NCI-H2227 (cell line): ENCODE measurements at regions not wholly inside any gene's neighbourhood (a gene's known extent, or its start where the extent isn't known, plus 50 kb on each side); places are given as distances from the start of the nearest gene placed in this dataset.
"Not testable (repeated sequence)": the region's sequence is repeated elsewhere in the genome, so short reads cannot be mapped to it uniquely, and the experiment has no call there.

Source experiments
- DNase-seq: peaks from one replicate; lab custom pipeline; 2025; ENCODE audit not compliant: unreplicated experiment; lab: John Stamatoyannopoulos, UW

DNA sequence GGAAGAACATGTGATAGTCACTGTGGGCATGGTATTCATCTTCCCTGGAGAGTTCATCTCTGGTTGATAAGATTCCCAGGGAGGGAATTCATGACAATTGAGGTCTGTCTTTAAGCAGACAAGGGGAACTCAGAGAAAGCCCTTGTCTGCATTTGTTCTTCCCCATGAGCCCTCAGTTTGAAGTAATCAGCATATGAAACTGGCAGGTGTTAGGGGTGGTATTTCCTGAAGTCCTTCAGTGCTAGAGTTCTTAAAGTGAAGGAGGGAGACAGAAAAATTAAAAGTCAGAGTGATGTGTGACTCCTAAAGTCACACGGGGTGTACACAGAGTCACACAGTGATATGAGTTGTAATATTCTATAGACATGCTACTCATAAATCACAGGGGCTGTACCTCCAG, 60.6 kb upstream of the SYK start:
- no peak for DNase-seq

GRCh38 chr9:90737742-90738141, 63.9 kb upstream of the SYK start:
- DNase-seq = no peak

DNA sequence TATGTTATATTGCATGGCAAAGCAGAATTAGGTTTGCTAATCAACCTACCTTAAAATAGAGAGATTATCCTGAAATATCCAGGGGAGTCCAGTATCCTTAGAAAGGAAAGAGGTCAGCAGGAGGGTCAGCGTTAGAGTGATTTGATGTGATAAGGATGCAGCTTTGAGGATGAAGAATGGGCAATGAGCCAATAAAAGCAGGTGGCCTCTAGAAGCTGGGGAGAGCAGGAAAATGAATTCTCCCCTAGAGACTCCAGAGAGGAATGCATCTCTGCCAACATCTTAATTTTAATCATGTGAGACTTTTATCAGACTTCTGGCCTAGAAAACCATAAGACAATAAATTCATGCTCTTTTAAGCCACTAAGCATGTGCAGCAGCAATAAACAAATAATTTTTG, 65.7 kb upstream of the SYK start:
- peak; percentile 7 for DNase-seq

GRCh38 chr9:90734631-90735030, 67.0 kb upstream of the SYK start:
- DNase-seq = no peak

- no peak for DNase-seq
These were observed 72.3 kb upstream of the SYK start for GRCh38 chr9:90729351-90729750.

DNA sequence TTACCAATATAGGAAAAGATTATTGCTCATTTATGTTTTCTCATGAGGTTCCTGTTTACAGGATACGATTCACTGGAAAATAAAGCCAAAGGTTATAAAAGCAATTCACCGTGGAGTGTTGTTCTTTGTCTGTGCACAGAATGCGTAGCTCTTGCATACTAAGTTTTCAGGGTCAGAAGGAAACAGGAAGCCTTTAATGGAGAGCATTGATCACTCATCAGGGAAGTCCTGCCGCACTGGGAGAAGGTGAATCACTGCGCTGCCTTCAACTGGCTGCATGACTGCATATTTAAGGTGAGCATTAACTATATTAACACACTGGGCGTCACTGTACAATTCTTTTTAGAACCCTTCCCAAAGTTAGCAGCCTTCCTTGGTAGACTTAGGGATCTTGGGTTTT, 74.1 kb upstream of the SYK start:
- no peak for DNase-seq

DNA sequence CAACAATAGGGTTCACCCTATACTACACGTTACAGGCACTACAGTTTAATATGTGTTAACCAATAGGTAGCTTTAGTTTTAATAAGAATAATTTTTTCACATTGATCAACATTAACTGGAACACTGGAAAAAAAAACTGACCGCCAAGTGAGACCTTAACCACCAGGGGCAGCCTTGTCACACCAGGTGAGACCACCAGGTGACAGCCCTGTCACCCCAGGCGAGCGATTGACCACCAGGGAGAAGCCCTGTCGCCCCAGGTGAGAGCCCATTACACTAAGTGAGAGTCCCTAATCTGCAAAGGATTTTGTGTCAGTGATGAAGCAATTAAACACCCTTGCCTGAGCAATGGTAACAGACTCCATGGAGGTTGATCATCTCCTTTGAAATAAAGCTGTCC, 75.4 kb upstream of the SYK start:
- no peak for DNase-seq

GRCh38 chr9:90724880-90725279, 76.7 kb upstream of the SYK start:
- no peak for DNase-seq

DNA sequence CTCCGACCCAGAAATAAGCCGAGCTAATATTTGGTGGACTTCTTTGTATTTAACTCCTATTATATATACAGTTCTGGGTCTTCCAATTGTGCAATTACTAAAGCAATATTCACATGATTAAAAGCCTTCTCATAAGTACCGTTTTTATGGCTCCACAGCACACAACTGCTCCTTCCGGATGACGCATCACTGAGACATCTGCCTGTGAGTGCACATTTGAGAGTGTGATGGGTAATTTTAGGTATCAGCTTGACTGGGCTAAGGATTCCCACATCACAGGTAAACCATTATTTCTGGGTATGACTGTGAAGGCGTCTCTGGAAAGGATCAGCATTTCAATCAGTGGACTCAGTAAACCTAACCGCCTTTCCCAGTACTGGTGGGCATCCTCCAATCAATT, 77.5 kb upstream of the SYK start:
- DNase-seq = no peak

DNA sequence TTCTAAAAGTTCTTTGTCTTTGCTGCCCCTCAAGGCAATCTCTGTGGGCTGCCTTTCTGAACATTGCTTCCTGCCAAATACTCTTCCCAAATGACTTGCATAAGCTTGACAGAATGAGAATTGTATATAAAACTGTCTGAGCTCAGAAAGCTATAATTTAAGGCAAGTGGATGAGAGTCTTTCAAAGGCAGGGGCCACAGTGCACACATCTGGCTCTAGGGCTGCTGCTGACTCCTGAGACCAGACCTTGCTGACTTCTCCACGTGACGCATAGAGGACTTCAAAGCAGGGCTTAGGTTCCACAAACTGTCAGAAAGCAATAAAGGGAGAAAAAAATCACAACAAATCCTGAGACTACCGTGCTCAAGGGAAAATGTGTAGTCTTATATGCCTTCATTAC, 79.4 kb upstream of the DIRAS2 start:
- peak; percentile 76 for DNase-seq

DNA sequence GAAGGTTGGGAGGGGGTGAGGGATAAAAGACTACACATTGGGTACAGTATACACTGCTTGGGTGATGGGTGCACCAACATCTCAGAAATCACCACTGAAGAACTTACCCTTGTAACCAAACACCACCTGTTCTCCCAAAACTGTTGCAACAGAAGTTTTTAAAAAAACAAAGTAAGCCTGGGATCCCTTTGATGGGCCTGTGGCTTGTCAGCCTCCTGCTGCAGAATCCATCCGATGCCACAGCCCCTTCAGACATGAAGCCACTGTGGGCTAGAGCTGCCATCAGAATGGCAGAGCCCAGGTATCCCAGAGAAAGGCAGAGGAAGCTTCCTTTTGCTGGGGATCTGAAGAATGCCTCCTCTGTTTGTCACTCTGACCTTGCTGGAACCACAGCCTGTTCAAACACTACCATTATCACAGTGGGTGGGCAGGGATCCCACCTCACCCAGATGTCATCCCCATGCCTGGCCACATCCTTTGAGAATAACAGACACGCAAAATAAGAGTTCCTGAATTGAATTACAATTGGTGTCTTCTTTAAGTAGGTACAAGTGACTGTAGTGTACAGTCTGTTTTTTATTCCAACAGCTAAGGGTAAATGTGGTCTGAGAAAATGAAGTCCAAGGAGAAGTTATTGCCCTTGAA, 78.1 kb upstream of the DIRAS2 start:
- DNase-seq = peak; percentile 64

GRCh38 chr9:90706230-90706629, 63.6 kb upstream of the DIRAS2 start:
- no peak for DNase-seq

DNA sequence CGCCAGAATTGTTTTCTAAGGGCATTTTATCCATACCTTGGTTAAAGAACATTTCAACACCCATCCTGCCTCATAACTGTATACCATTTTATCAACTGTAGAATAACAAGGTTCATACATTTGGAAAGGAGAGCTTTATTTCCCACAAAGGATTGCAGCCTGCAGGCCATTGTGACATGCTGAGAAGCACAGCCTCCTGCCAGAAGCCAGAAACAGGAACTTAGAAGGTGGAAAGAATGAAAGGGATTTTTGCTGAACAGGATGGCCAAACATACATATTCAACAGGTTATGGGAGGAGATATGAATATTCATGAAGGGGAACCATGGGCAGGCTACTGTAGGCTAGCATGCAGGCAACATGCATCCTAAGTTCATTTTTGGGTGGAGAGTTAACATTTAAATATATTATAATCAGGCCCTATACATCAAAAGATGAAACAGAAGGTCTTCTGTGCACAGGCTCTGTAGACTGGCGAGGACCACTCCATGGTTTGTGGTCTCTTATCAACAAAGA, 59.9 kb upstream of the DIRAS2 start:
- no peak for DNase-seq

- DNase-seq = no peak
These were observed 56.3 kb upstream of the DIRAS2 start for GRCh38 chr9:90698871-90699440.

DNA sequence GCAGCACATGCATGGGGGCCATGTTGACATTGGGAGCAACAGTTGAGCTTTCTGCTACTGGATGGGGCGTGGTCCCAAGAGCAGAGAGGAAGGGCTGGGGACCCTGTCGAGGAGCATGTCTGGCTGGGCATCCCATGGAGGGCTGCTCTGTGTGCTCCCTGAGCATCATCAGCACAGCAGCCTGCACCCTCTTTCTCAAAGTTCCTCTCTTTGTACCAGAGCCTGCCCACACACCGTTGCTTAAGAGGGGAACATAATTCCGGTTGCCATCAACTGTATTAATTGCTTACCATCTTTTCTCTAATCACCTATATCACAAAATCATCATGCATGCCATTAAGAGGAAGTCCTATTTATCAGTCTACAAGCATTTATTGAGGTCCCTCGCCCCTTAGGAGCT, 55.2 kb upstream of the DIRAS2 start:
- no peak for DNase-seq

DNA sequence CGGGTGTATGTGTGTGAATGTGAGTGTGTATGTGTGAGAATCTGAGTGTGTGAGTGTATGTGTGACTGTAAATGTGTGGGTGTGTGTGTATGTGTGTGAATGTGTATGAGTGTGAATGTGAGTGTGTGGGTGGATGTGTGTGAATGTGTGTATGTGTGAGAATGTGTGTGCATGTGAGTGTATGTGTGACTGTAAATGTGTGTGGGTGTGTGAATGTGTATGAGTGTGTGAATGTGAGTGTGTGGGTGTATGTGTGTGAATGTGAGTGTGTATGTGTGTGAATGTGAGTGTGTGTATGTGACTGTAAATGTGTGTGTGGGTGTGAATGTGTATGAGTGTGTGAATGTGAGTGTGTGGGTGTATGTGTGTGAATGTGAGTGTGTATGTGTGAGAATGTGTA, 51.6 kb upstream of the DIRAS2 start:
- not testable (repeated sequence) for DNase-seq
